ENCODE measurements at regions not wholly inside any gene's neighbourhood (a gene's known extent, or its start where the extent isn't known, plus 50 kb on each side); places are given as distances from the start of the nearest gene placed in this dataset.

DNA sequence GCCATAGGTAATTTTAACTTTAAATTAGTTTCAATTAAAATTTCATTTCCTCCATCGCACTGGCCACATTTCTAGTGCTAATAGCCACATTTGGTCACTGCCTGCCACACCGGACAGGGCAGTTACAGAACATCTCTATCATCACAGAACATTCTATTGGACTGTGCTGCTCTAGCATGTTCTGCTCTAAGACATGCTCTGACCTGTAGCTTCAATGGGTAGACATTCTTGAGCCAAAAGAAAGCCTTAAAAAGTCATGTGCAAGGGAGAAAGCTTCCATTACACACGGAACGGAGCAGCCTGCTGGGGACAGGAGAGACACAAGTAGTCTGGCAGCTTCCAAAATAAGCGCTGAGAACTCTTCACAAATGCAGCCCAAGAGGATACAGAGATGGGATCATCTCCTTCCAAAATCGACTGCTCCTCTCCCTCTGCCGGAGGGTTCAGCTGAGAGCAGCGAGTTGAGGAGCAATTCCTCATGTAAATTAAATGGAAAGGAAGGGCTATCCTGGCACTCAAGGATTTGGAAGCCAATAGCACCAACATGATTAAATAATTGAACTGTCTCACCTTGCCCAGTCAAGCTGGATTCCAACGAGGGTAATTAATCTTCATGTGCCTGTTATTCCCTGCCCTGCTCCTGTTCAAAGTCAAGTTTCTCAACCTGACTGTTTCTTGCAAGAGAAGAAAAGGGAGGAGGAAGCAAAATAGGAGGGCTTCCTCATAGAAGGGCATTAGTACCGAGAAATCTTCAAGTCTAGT, 336.4 kb upstream of the NOCT start:
- Histone ChIP-seq H3K9me3 (no peaks in the 10 kb centered on the region), H3K36me3 (no peaks in the 10 kb centered on the region), H3K4me1 (ENCODE audit: insufficient read depth) (no peaks in the 10 kb centered on the region), H3K27me3 (no peaks in the 10 kb centered on the region), H3K27ac (no peak overlapping the region), H3K4me3 (no peak overlapping the region)
- intact Hi-C loops (cut with DNase I) = loop anchor here in 1 of 4 donors (10.0 kb wide), 1 partner anchor 594 kb away; no protein-coding TSS in a partner anchor
- TF ChIP-seq EP300 (IDR thresholded peaks at IDR 0.05) = no peak
- TF ChIP-seq, protein P1, sequence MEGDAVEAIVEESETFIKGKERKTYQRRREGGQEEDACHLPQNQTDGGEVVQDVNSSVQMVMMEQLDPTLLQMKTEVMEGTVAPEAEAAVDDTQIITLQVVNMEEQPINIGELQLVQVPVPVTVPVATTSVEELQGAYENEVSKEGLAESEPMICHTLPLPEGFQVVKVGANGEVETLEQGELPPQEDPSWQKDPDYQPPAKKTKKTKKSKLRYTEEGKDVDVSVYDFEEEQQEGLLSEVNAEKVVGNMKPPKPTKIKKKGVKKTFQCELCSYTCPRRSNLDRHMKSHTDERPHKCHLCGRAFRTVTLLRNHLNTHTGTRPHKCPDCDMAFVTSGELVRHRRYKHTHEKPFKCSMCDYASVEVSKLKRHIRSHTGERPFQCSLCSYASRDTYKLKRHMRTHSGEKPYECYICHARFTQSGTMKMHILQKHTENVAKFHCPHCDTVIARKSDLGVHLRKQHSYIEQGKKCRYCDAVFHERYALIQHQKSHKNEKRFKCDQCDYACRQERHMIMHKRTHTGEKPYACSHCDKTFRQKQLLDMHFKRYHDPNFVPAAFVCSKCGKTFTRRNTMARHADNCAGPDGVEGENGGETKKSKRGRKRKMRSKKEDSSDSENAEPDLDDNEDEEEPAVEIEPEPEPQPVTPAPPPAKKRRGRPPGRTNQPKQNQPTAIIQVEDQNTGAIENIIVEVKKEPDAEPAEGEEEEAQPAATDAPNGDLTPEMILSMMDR (IDR thresholded peaks at IDR 0.05) = no peak
- TF ChIP-seq POLR2A (IDR thresholded peaks at IDR 0.05) = no peak
- WGBS, 3 donors = 92 to 95% (median 93%) methylated on average over 10 of the region's 10 CpGs
- DNase-seq = no peak

DNA sequence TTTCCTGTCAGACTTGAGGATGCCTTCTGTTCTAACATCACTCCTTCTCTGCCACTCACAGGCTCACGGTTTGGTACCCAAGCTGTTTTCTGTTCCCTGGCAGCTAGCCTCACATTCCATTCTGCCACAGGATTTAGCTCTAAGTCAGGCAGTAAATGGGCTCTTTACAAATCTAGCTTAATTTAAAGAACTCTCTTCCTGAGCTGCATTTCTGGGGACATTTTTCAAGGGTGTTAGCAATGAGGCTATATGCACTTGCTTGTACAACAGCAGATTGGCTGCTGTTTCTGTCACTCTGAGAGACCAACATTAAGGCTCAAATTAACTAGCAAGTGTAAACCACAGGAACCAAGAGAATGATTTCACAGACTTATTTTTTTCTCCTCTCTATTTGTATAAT, 337.8 kb upstream of the NOCT start:
- H3K9me3 ChIP-seq = no peaks in the 10 kb centered on the region
- 32 to 56% (median 54%) methylated on average over 1 of the region's 1 CpG for WGBS, 3 donors
- intact Hi-C loops (cut with DNase I) = loop anchor here in 1 of 4 donors (10.0 kb wide), 1 partner anchor 593 kb away; no protein-coding TSS in a partner anchor
- no peaks in the 10 kb centered on the region for H3K27me3 ChIP-seq
- H3K4me1 ChIP-seq (ENCODE audit: insufficient read depth) = no peaks in the 10 kb centered on the region
- no peaks in the 10 kb centered on the region for H3K36me3 ChIP-seq
- H3K27ac ChIP-seq = no peak overlapping the region
- no peak overlapping the region for H3K4me3 ChIP-seq
- DNase-seq = no peak
- TF ChIP-seq POLR2A (IDR thresholded peaks at IDR 0.05) = no peak
- no peak for TF ChIP-seq EP300 (IDR thresholded peaks at IDR 0.05)
- TF ChIP-seq, protein P1 (IDR thresholded peaks at IDR 0.05) = no peak

DNA sequence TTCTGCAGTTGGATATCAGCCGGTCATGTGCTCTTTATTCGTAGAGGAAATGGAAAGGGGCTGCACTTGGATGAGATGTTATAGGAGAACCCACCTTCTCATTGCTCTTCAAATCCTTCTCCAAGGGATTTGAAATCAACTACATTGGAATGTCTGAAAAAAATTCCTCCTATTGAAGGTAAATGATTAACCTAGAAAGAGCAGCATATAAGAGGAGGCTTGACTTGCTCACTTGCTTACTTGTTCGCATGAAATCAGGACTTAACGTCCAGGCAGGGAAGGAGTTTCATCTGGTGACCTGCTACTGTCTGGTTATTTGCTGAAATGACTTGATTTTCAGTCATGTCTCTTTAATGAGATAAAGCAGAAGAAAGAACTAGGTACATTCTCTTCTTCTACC, 338.4 kb upstream of the NOCT start:
- no peak for DNase-seq
- H3K4me3 ChIP-seq = no peak overlapping the region
- WGBS, 3 donors = 92 to 95% (median 93%) methylated on average over 4 of the region's 4 CpGs
- no peaks in the 10 kb centered on the region for H3K27me3 ChIP-seq
- H3K36me3 ChIP-seq = no peaks in the 10 kb centered on the region
- H3K9me3 ChIP-seq = no peaks in the 10 kb centered on the region
- H3K27ac ChIP-seq = no peak overlapping the region
- intact Hi-C loops (cut with DNase I) = loop anchor here in 1 of 4 donors (10.0 kb wide), 1 partner anchor 592 kb away; no protein-coding TSS in a partner anchor
- TF ChIP-seq POLR2A (IDR thresholded peaks at IDR 0.05) (no peak), EP300 (IDR thresholded peaks at IDR 0.05) (no peak)
- TF ChIP-seq, protein P1 (IDR thresholded peaks at IDR 0.05) = no peak
- no peaks in the 10 kb centered on the region for H3K4me1 ChIP-seq (ENCODE audit: insufficient read depth)

DNA sequence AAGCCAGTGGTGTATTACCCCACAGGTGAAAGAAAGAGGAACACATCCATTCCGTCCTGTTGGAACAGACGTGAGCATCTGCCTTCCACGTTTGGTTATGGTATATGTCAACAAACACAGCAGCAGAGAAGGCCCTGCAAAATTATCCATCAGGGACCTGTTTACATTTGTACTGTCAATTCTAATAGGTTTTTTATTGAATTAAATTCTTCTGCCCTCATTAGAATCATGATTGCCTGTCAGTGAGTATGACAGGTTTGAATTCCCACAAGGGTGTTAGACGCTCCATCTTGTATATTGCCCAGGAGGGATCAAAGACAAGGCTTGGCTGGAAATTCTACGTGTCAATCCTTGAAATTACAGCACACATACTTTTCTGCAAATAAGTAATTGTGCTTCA, 339.9 kb upstream of the NOCT start:
- TF ChIP-seq EP300 (IDR thresholded peaks at IDR 0.05) = no peak
- no peak for TF ChIP-seq POLR2A (IDR thresholded peaks at IDR 0.05)
- TF ChIP-seq, protein P1 (IDR thresholded peaks at IDR 0.05) = no peak
- intact Hi-C loops (cut with DNase I) = loop anchor here in 1 of 4 donors (10.0 kb wide), 1 partner anchor 591 kb away; no protein-coding TSS in a partner anchor
- no peak for DNase-seq
- Histone ChIP-seq H3K9me3 (no peaks in the 10 kb centered on the region), H3K27me3 (no peaks in the 10 kb centered on the region), H3K4me1 (ENCODE audit: insufficient read depth) (no peaks in the 10 kb centered on the region), H3K27ac (no peak overlapping the region), H3K4me3 (no peak overlapping the region), H3K36me3 (no peaks in the 10 kb centered on the region)
- 86 to 88% (median 87%) methylated on average over 5 of the region's 5 CpGs for WGBS, 3 donors
